ENCODE measurements at regions not wholly inside any gene's neighbourhood (a gene's known extent, or its start where the extent isn't known, plus 50 kb on each side); places are given as distances from the start of the nearest gene placed in this dataset.
"Not testable (repeated sequence)": the region's sequence is repeated elsewhere in the genome, so short reads cannot be mapped to it uniquely, and the experiment has no call there.

DNA sequence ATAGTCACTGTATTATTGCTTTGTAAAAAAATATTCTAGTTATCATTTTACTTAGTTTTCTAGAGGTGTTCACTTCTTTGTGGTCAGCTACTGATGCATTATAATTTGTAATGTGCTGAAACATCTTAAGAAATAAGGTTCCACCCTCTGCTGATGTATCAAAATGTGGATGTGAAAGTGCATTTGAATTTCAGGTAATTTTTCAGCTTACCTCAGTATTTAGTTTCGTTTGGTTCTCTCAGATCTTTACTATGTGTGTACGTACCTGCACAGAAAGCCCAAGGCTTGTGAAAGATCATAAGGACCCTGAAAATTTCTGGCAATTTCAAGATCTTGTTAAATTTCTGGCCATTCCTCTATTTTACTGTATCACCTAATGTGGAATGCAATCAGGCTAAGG, 542.3 kb upstream of the TPK1 start:
- intact Hi-C loops (cut with DNase I), result no loop called here
- ATAC-seq, result no peak
- DNase-seq, result no peak

DNA sequence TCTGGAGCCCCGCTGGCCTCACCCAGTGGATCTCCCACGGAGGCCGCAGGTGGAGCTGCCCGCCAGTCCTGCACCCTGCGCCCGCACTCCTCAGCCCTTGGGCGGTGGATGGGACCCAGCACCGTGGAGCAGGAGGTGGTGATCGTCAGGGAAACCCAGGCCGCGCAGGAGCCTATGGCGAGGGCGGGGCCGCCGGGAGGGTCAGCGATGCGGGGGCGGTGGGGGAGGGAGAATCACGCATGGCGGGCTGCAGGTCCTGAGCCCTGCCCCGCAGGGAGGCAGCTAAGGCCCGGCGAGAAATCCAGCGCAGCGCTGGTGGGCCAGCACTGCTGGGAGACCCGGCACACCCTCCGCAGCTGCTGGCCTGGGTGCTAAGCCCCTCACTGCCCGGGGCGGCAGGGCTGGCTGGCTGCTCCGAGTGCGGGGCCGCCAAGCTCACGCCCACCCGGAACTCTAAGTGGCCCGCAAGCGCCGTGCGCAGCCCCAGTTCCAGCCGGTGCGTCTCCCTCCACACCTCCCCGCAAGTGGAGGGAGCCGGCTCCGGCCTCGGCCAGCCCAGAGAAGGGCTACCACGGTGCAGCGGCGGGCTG, 524.8 kb upstream of the TPK1 start:
- DNase-seq, result no peak
- intact Hi-C loops (cut with DNase I), result no loop called here
- ATAC-seq, result no peak

DNA sequence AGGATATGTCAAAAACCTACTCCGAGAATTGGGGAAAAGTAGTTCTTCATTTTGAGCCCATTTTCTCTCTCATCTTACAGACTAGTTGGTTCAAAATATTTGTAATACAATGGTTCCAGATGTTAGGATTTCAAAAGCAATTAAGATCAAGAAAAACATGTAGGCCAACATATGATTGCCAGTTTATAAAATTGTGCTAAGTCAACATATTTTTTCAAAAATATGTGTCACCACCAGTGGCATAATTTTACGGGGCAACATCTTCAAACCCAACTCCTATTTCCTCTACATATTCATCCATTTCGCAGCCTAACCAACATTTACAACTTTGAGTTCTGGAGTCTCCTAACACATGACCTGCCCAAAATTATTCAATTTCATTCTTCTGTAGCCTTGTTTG, 514.5 kb upstream of the TPK1 start:
- DNase-seq, result no peak
- intact Hi-C loops (cut with DNase I), result no loop called here

DNA sequence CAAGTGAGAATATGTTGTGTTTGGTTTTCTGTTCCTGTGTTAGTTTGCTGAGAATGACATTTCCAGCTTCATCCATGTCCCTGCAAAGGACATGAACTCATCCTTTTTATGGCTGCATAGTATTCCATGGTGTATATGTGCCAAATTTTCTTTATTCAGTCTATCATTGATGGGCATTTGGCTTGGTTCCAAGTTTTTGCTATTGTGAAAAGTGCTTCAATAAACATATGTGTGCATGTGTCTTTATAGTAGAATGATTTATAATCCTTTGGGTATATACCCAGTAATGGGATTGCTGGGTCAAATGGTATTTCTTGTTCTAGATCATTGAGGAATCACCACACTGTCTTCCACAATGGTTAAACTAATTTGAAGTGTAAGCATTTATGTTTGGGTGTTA, 513.6 kb upstream of the TPK1 start:
- intact Hi-C loops (cut with DNase I); DNase-seq; ATAC-seq: not testable (repeated sequence)

More for the DNA sequence above, 514.5 kb upstream of the TPK1 start:
- no peak for ATAC-seq

DNA sequence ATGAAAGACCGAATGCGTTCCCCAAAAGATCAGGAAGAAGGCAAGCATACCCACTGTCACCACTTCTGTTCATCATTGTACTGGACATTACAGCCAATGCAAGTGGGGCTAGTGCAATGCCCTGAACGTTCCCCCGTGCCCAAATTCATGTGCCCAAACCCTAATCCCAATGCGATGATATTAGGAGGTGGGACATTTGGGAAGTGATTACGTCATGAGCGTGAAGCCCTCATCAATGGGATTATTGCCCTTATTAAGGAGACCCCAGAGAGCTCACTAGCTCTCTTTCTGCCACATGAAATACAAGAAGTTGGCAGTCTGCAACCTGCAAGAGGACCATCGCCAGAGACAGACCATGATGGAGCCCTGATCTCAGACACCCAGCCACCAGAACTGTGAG, 511.4 kb upstream of the TPK1 start:
- ATAC-seq (no peak), DNase-seq (no peak)
- intact Hi-C loops (cut with DNase I), result no loop called here

DNA sequence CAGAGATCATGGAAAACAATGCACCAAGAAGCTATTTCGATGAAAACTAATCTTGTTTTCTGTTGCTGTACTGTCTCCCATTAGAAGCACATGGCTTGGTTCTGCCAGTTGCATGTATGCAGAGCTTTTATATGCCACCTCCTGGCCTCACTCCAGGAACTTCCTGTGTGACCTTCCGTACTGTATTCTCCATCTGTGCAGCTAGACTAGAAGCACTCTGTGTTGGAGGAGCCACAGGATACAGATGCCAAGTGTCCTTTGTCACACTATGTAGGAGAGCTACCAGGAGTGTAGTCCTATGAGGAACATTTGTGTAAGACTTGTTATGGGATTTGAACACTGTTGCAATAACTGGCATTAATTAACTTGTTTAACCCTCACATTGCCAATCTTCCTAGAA, 503.5 kb upstream of the TPK1 start:
- no peak for DNase-seq

DNA sequence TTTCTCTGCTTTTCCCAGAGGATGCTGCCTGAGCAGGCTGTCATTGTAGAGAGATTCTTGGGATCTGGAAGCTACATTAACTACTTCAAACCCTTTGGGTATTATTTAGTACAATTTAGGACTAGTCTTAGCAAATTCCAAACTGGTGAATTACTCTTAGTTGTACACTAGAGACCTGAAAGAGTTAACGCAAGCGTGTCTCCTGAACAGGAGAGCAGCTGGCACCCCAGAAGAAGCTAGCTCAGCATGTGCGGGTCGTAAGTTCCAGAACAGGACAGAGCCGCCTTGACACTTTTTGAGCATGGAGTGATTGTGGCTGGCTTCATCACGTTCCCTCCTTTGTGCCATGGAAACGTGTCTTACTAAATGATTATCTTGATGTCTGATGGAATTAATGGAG, 495.7 kb upstream of the TPK1 start:
- DNase-seq (no peak), ATAC-seq (no peak)
- intact Hi-C loops (cut with DNase I), result no loop called here

More for the DNA sequence above, 503.5 kb upstream of the TPK1 start:
- intact Hi-C loops (cut with DNase I), result no loop called here
- ATAC-seq, result peak in 1 of 2 donors; percentile 77

DNA sequence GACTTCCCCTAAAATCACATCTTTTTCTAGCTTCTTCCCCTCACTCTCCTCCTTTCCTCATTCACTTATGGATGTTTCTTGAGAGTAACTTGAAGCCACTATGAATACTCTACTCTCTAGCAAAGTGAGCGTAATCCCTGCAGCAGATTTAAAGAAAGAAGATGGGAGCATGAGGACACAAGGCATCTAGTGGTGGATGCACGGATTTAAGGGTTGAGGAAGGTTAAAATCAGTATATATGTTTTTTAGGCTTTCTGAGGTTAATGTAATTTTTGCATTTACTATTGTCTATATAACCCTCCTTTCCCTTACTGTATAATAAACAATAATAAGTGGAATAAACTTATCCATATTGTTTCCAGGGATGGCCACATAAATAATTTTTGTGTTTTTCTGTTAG, 495.2 kb upstream of the TPK1 start:
- no peak for DNase-seq
- intact Hi-C loops (cut with DNase I), result no loop called here
- no peak for ATAC-seq

DNA sequence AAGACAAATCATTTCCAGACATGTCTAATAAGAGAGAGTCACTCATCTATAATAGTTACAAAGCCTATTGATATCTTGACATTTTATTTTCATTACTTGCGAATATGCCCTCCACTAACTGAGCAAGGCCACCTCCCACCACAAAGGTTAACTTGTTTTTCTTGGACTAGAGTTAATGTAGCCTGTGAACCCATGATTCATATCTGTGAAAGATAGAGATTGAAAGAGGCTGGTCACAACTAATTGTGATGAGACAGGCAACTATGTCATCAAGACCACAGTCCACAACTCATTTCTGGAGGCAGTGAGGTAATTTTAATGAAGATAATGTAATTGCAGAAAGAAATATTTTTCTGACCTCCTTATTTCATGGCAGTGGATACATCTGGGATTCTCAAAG, 491.8 kb upstream of the TPK1 start:
- intact Hi-C loops (cut with DNase I), result no loop called here
- no peak for ATAC-seq
- DNase-seq, result no peak

DNA sequence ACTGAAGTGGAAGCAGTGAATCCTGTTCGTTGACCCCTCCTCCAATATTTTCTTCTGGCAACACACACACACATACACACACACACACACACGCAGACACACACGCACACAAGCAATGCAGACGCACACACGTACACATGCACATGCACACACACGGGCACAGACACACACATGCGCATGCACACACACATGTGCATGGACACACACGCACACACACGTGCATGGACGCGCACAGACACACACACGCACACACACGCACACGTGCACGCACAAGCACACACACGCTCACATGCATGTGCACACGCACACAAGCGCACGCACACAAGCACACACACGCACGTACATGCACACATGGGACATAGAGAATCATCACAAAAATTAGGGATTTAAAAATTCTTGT, 488.2 kb upstream of the TPK1 start:
- DNase-seq (no peak), ATAC-seq (no peak)
- intact Hi-C loops (cut with DNase I), result no loop called here

DNA sequence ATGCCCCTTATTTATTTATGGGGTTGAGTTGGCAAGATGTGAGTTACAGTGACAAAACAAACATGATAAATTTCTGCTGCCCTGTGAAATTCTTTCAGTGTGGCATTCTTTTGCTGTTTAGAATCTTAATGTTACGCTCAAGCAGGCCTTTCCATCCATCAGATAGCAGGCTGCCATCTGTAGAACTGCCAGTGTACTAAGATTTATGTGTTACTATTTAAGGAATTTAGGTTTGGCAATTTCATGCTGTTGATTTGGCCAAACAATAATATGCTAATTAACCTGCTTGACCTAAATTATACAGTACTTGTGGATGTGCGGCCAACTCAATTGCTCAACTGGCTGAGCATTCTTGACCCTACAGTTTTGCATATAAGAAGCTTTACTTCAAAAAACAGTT, 477.7 kb upstream of the TPK1 start:
- intact Hi-C loops (cut with DNase I), result no loop called here
- no peak for ATAC-seq

DNA sequence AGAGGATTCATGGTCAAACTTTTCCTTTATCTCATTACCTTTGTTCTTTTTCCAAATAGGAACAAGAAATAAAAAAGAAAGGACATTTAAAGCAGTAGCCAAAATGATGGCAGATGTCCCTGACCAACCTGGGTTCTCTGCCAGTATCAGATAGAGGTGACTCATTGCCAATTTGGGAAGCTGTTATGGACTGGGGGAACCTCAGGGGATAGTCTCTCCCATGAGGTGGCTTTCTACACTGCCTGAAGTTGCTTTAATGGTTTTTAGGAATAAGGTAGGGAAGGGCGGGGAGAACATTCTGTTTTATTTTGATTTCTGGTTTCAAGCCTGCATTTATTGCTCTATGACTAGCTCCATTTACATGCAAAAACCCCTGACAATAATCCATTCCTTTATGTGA, 457.9 kb upstream of the TPK1 start:
- ATAC-seq (no peak), DNase-seq (no peak)
- intact Hi-C loops (cut with DNase I), result no loop called here

More for the DNA sequence above, 477.7 kb upstream of the TPK1 start:
- DNase-seq, result no peak

DNA sequence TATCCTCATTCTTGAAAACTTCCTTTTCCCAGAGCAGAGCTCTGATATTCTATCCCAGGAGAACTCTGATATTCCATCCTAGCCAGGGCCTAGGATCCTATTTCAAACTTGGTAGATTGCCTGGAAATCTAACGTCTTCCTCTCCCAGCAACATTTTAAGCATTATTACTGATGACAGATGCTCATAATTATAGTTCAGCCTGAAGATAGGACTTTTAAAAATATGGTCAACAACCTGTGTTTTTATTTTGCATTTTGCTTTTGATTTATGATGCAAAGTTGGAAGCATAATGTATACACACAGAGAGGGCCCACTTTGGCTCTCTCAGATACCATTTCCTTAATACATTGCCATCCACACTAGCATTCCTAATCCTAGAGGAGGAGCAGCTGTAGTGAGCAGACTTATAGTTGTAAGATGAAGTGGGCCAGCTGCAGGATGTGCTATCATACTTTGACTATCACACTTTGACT, 457.4 kb upstream of the TPK1 start:
- intact Hi-C loops (cut with DNase I), result no loop called here
- DNase-seq, result no peak
- peak; percentile 36 to 76 for ATAC-seq

DNA sequence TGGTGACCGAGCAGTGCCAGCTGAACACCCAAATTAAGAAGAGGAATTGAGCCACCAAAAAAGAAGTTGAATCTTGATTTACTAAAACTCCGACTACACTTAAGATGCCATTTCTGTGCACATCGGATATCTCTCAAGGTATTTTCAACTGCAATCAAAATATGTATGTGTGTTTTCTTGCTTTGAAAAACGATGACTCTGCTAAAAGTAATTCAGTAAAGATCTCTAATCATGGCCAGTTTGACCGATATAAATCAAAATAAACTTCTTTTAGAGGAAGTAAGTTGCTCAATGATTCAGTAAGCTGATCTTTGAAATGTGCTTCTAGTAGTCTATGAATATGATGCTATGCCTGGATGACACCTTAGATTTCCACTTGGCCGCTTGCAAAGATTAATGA, 453.5 kb upstream of the TPK1 start:
- DNase-seq, result no peak
- intact Hi-C loops (cut with DNase I), result no loop called here
- no peak for ATAC-seq

DNA sequence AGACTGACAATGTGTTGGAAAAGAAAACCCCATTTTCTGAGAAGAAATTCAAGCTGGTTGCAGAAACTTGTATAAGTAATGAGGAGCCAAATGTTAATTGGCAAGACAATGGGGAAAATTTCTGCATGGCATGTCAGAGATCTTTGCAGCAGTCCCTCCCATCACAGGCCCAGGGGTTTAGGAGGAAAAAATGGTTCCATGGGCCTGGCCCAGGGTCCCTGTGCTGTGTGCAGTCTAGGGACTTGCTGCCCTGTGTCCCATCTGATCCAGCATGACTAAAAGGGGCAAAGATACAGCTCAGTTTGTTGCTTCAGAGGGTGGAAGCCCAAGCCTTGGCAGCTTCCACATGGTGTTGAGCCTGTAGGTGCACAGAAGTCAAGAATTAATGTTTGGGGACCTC, 440.3 kb upstream of the TPK1 start:
- DNase-seq, result no peak
- intact Hi-C loops (cut with DNase I), result no loop called here

DNA sequence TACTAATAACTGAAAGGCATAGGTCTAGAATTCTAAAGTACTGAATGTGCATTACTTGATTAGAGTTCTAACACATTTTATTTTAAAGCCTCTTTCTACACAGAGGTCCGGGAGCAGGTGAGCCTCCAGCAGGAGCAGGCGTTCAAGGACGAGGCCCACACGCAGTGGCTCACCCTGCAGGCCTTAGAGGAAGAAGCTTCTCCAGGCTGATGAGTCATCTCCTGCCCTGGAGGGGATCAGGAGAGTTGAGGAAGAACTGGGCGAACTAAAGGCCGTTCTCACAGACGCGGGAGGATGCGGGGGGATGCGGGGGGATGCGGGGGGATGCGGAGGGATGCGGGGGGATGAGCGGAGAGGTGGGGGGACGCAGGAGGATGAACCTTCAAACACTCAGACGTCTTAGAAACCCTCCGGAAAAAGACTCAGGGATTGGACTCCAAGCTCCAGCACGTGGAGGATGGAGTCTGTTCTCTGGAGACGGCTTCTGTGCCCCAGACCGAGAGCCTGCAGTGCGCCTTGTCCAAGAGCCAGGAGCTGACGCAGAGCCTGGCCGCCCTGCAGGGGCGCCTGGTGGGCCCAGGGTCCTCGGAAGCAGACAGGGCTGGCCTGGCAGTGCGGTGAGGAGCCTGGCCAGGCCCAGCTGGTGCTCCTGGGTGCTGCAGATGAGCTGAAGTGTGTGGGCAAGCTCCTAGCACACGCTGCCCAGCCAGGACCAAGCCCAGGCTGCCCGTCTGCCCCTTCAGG, 433.7 kb upstream of the TPK1 start:
- ATAC-seq (no peak), DNase-seq (no peak)
- intact Hi-C loops (cut with DNase I), result no loop called here

More for the DNA sequence above, 440.3 kb upstream of the TPK1 start:
- no peak for ATAC-seq

DNA sequence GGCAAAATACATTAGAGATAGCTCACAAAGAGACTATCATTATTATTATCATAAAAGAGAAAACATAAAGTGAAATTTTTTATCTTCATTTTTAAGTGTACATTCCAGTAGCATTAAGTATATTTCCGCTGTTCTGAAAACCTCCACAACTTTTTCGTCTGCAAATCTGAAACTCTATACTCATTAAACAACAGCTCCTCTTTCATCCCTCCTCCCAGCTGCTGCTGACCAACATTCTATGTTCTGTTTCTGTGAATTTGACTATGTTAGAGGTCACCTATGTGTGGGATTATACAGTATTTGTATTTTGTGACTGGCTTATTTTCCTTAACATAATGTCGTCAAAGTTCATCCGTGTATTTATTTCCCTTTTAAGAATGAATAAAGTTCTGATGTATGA, 429.3 kb upstream of the TPK1 start:
- intact Hi-C loops (cut with DNase I), result no loop called here
- DNase-seq, result no peak
- ATAC-seq, result no peak

DNA sequence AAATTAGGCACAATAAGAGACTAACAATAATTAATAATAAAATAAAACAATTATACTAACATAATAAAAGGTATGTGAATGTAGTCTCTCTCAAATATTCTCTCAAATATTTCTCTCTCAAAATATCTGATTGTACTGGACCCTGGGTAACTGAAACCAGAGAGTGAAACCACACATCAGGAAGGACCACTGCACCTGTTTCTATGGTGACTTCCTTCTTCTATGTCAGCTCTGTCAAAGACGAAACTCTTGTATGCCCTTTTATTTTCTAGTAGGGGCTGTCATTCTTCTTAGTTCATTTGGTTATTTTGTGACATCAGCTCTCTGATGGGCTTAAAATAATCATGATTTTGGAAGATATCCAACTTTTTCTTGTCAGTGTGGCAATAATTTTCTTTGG, 428.0 kb upstream of the TPK1 start:
- ATAC-seq (no peak), DNase-seq (no peak)
- intact Hi-C loops (cut with DNase I), result no loop called here

DNA sequence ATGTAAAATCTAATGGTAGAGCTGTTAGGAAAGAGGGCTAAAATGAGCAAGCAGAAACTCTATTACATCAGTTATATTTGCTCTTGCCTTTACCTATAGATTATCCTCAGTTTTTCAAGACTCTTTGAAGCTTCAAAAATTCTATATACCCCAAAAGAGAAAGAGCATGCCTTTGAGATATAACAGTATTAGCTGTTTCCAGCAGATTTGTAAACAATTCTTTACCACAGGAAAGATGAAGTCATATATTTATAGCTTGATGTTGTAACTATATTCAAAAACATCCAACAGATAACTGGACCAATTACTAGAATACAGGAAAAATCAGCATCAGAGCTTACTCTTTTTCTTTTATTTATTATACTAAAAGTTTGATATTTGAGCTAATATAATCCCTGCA, 416.2 kb upstream of the TPK1 start:
- intact Hi-C loops (cut with DNase I), result no loop called here
- ATAC-seq, result no peak
- DNase-seq, result no peak

DNA sequence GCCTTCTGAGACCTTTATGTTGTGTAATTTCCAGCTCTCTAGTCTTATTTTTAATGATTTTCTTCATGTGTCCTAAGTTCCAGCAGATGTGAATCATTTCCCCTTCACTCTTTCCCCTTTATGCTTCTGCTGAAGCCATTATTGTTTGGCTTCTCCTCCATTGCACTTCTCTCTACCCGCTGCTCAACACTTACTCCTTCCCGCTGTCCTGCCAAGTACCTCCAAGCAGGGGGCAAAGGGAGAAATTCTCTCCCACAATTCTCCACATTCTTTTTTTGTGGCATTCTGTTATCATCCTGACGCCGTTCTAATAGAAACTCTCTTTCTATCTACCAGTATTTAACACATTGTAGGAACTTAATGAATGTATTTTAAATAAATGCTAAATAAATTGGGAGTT, 388.9 kb upstream of the TPK1 start:
- intact Hi-C loops (cut with DNase I), result no loop called here

DNA sequence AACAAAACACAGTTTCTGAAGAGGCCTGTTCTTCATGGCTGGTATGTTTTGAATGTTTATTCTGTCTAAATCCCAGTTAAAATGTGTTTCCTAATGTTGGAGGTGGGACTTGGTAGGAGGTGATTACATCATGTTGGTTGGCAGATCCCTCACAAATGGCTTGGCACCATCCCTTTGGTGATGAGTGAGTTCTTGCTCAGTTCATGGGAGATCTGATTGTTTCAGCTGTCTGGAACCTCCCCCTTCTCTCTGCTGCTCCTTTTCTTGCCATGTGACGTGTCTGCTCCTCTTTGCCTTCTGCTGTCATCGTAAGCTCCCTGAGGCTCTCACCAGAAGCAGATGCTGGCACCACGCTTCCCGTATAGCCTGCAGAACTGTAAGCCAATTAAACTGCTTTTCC, 383.6 kb upstream of the TPK1 start:
- ATAC-seq (peak; percentile 71 to 78), DNase-seq (no peak)
- intact Hi-C loops (cut with DNase I), result no loop called here

More for the DNA sequence above, 388.9 kb upstream of the TPK1 start:
- no peak for ATAC-seq
- DNase-seq, result no peak

Measured in left cardiac atrium (tissue), 4 donors.